Endothelial cell of umbilical vein (primary cell): ENCODE measurements at regions not wholly inside any gene's neighbourhood (a gene's known extent, or its start where the extent isn't known, plus 50 kb on each side); places are given as distances from the start of the nearest gene placed in this dataset.

Experiments
- BruUV-seq: library from RNA; stranded (reverse); fragments of 400-500 nt; replicated peaks from 2 replicates; lab custom pipeline; 2021; lab: Mats Ljungman, UMichigan
- CTCF ChIA-PET: fragments of 300-600, 350-600 bp; sonication (Branson Sonifier 250); formaldehyde crosslinking; loops from one replicate; lab custom pipeline; 2021; ENCODE audit warnings: antibody characterized with exemption, inconsistent platforms; lab: Charles Lee
- POLR2A ChIA-PET: fragments of 300-600, 350-600 bp; sonication (Branson Sonifier 250); formaldehyde crosslinking; loops from one replicate; lab custom pipeline; 2021; ENCODE audit warnings: antibody characterized with exemption, inconsistent platforms; lab: Charles Lee
- DNase-seq: peaks from one replicate; pipeline ENCODE4 v3.0.0-alpha.2; 2011; ENCODE audit warnings: low read depth, low spot score
- FAIRE-seq: peaks from 2 replicates; lab custom pipeline; 2011; peaks lifted over from hg19 to GRCh38; lab: Jason Lieb, UNC
- H2AFZ ChIP-seq: 2 replicates; pipeline ENCODE4 v1.6.0; 2012; ENCODE audit warnings: low read depth, low read length, control low read depth, inconsistent platforms
- H3K27ac ChIP-seq: 2 replicates; pipeline ENCODE4 v1.5.1; 2011; ENCODE audit warnings: low read depth, mild to moderate bottlenecking, control low read depth, low read length, moderate library complexity; ENCODE audit not compliant: insufficient read depth
- H3K27me3 ChIP-seq, 2 experiments: 2 replicates each; pipeline versions ENCODE4 v1.6.0 to v1.6.1; 2011; ENCODE audit warnings: low read length in 2 of 2, mixed read lengths in 1 of 2; ENCODE audit not compliant: control insufficient read depth in 2 of 2, insufficient read depth in 2 of 2
- H3K36me3 ChIP-seq, 2 experiments: 2 replicates in 1 of 2; 3 replicates in 1 of 2; pipeline ENCODE4 v1.5.1; 2011; ENCODE audit warnings: low read length in 2 of 2, mild to moderate bottlenecking in 1 of 2, moderate library complexity in 1 of 2; ENCODE audit not compliant: control insufficient read depth in 2 of 2, insufficient read depth in 2 of 2; ENCODE audit errors: extremely low read depth in 1 of 2
- H3K4me1 ChIP-seq: 3 replicates; pipeline ENCODE4 v1.5.1; 2011; ENCODE audit warnings: mild to moderate bottlenecking, low read length; ENCODE audit not compliant: control insufficient read depth, insufficient read depth; ENCODE audit errors: extremely low read depth
- H3K4me2 ChIP-seq: 2 replicates; pipeline ENCODE4 v1.6.1; 2011; ENCODE audit warnings: low read length, control low read depth, mixed read lengths; ENCODE audit not compliant: insufficient read depth
- H3K4me3 ChIP-seq, 3 experiments: fragments of 200-600 bp in 1 of 3; sonication (generic), shearing (Covaris generic) in 1 of 3; replicated peaks in 1 of 3; 2 replicates each; pipeline ENCODE4 v1.5.1; 2011 to 2016; ENCODE audit warnings: control low read depth in 3 of 3, low read length in 3 of 3, mild to moderate bottlenecking in 2 of 3, inconsistent platforms in 1 of 3, low read depth in 1 of 3, moderate library complexity in 1 of 3; ENCODE audit not compliant: insufficient read depth in 1 of 3
- H3K79me2 ChIP-seq: 2 replicates; pipeline ENCODE4 v1.6.0; 2012; ENCODE audit warnings: low read length, inconsistent platforms; ENCODE audit not compliant: control insufficient read depth, insufficient read depth
- H3K9ac ChIP-seq: replicated peaks from 2 replicates; pipeline ENCODE3; 2011; ENCODE audit warnings: low read length, control low read depth; ENCODE audit not compliant: insufficient read depth; ENCODE audit errors: extremely low read depth
- H3K9me1 ChIP-seq: replicated peaks from 3 replicates; pipeline ENCODE4 v1.6.0; 2011; ENCODE audit warnings: mild to moderate bottlenecking, low read length; ENCODE audit not compliant: control insufficient read depth, insufficient read depth; ENCODE audit errors: extremely low read depth
- H3K9me3 ChIP-seq: replicated peaks from 2 replicates; pipeline ENCODE4 v1.5.1; 2012; ENCODE audit warnings: low read length, inconsistent platforms; ENCODE audit not compliant: control insufficient read depth, insufficient read depth
- H4K20me1 ChIP-seq: replicated peaks from 2 replicates; pipeline ENCODE3; 2011; ENCODE audit warnings: mild to moderate bottlenecking, low read length; ENCODE audit not compliant: control insufficient read depth, insufficient read depth; ENCODE audit errors: extremely low read depth
- CTCF ChIP-seq, 2 donors: IDR thresholded peaks; 1 replicate in 1 of 2; 2 replicates in 1 of 2; pipeline ENCODE4 v1.5.1; 2011; ENCODE audit warnings: low read length in 2 of 2, mild to moderate bottlenecking in 2 of 2, moderate library complexity in 2 of 2, control low read depth in 1 of 2, inconsistent platforms in 1 of 2, low read depth in 1 of 2; ENCODE audit not compliant: insufficient read depth in 1 of 2; ENCODE audit errors: extremely low read depth in 1 of 2
- EZH2 ChIP-seq: IDR thresholded peaks from 2 replicates; pipeline ENCODE4 v1.6.1; 2012; ENCODE audit warnings: borderline replicate concordance, low read depth, mild to moderate bottlenecking, moderate library complexity, low read length, inconsistent platforms; ENCODE audit not compliant: severe bottlenecking
- FOS ChIP-seq: IDR thresholded peaks from 2 replicates; pipeline ENCODE4 v1.6.1; 2011; ENCODE audit warnings: mild to moderate bottlenecking, low read length, moderate library complexity, borderline replicate concordance; ENCODE audit not compliant: insufficient read depth
- GATA2 ChIP-seq: IDR thresholded peaks from 2 replicates; pipeline ENCODE4 v1.7.0; 2011; ENCODE audit warnings: low read depth, mild to moderate bottlenecking, moderate library complexity, mixed read lengths, low read length; ENCODE audit not compliant: insufficient read length, insufficient read depth
- JUN ChIP-seq: IDR thresholded peaks from 2 replicates; pipeline ENCODE4 v1.6.1; 2011; ENCODE audit warnings: borderline replicate concordance, low read depth; ENCODE audit not compliant: insufficient read length, insufficient read depth
- MAX ChIP-seq: IDR thresholded peaks from 2 replicates; pipeline ENCODE4 v1.6.1; 2011; ENCODE audit not compliant: insufficient read depth, insufficient read length
- MYC ChIP-seq: IDR thresholded peaks from one replicate; pipeline ENCODE4 v1.6.1; 2011; ENCODE audit warnings: mild to moderate bottlenecking, low read depth, low read length
- POLR2A ChIP-seq: IDR thresholded peaks from 2 replicates; pipeline ENCODE4 v1.6.1; 2012; ENCODE audit warnings: low read depth, mild to moderate bottlenecking, control low read depth, low read length
- POLR2AphosphoS5 ChIP-seq: IDR thresholded peaks from 2 replicates; pipeline ENCODE4 v1.6.1; 2012; ENCODE audit warnings: low read depth, mild to moderate bottlenecking, control low read depth, low read length, moderate library complexity; ENCODE audit not compliant: insufficient read depth
- dilution Hi-C: fragments of 300-500 bp; cut with MboI; formaldehyde crosslinking; loops from one replicate; pipeline ENCODE4 v1.15.0; 2019; ENCODE audit warnings: low sequenced_read_pairs; ENCODE audit not compliant: extremely low pct_ligation_motif_present
- intact Hi-C: fragments of 100-400 bp; cut with micrococcal nuclease; formaldehyde crosslinking; loops from one replicate; pipeline ENCODE4 v1.10.0; 2022

GRCh38 chr3:94525043-94525442, 462.2 kb downstream of the NSUN3 start:
- Histone ChIP-seq H3K4me2 (no peak overlapping the region), H3K27me3 (no peaks in the 10 kb centered on the region), H3K9me1 (no peaks in the 10 kb centered on the region), H3K4me3 (no peak overlapping the region), H2AFZ (no peak overlapping the region), H3K27ac (no peak overlapping the region), H3K9me3 (no peaks in the 10 kb centered on the region), H3K79me2 (no peaks in the 10 kb centered on the region), H3K9ac (no peak overlapping the region), H3K36me3 (no peaks in the 10 kb centered on the region), H4K20me1 (no peaks in the 10 kb centered on the region), H3K4me1 (no peaks in the 10 kb centered on the region)
- intact Hi-C loops (no loop called here), dilution Hi-C loops (no loop called here)
- DNase-seq, result no peak
- FAIRE-seq, result no peak
- POLR2A ChIA-PET, result no interaction called here
- TF ChIP-seq MYC (no peak), POLR2AphosphoS5 (no peak), FOS (no peak), POLR2A (no peak), GATA2 (no peak), MAX (no peak), CTCF (IDR thresholded peaks at IDR 0.05; ENCODE audit: extremely low read depth in 1 of 2, insufficient read depth in 1 of 2, low read depth in 1 of 2, low read length in 2 of 2) (no peak), JUN (no peak), EZH2 (no peak)
- CTCF ChIA-PET, result interaction anchor here (0.7 kb wide), 1 partner anchor 12 kb away, joined by 4 read pairs; no protein-coding TSS in a partner anchor
- BruUV-seq, result no TSS peak
